ENCODE measurements at regions not wholly inside any gene's neighbourhood (a gene's known extent, or its start where the extent isn't known, plus 50 kb on each side); places are given as distances from the start of the nearest gene placed in this dataset.
"Not testable (repeated sequence)": the region's sequence is repeated elsewhere in the genome, so short reads cannot be mapped to it uniquely, and the experiment has no call there.

GRCh38 chr1:146691798-146692197 lies 246.3 kb upstream of the NBPF12 start:
- not testable (repeated sequence) for H3K4me1 ChIP-seq; H3K27ac ChIP-seq; DNase-seq (ENCODE audit: low spot score in 2 of 2); H3K4me3 ChIP-seq; H3K9me3 ChIP-seq; H3K27me3 ChIP-seq; H3K36me3 ChIP-seq
- 70 to 100% methylated on average over 1 to 2 of the region's 3 CpGs for WGBS, 2 donors

GRCh38 chr1:146688893-146689292 lies 249.2 kb upstream of the NBPF12 start:
- H3K27me3 ChIP-seq; H3K4me3 ChIP-seq; H3K27ac ChIP-seq; DNase-seq (ENCODE audit: low spot score in 2 of 2); H3K9me3 ChIP-seq; H3K36me3 ChIP-seq; H3K4me1 ChIP-seq: not testable (repeated sequence)
- 33 to 38% methylated on average over 1 of the region's 3 CpGs for WGBS, 2 donors

- H3K9me3 ChIP-seq; H3K4me3 ChIP-seq; H3K27me3 ChIP-seq; H3K4me1 ChIP-seq; H3K36me3 ChIP-seq; H3K27ac ChIP-seq; DNase-seq (ENCODE audit: low spot score in 2 of 2): not testable (repeated sequence)
- 61 to 74% methylated on average over 4 of the region's 4 CpGs for WGBS, 2 donors
Observed at GRCh38 chr1:146686777-146687366, 251.3 kb upstream of the NBPF12 start.

GRCh38 chr1:146683126-146683429 lies 255.0 kb upstream of the NBPF12 start:
- not testable (repeated sequence) for H3K27ac ChIP-seq; H3K36me3 ChIP-seq; DNase-seq (ENCODE audit: low spot score in 2 of 2); H3K9me3 ChIP-seq; H3K4me3 ChIP-seq; H3K27me3 ChIP-seq; H3K4me1 ChIP-seq
- WGBS, 2 donors = 75% methylated on average over 1 of the region's 5 CpGs; no CpG with 5 or more reads in 1 of the 2 donors

- H3K36me3 ChIP-seq; H3K9me3 ChIP-seq; DNase-seq (ENCODE audit: low spot score in 2 of 2); H3K4me1 ChIP-seq; H3K27me3 ChIP-seq; H3K4me3 ChIP-seq; H3K27ac ChIP-seq: not testable (repeated sequence)
- WGBS, 2 donors = 40 to 47% methylated on average over 7 to 8 of the region's 11 CpGs
Observed at GRCh38 chr1:146682227-146683125, 255.6 kb upstream of the NBPF12 start.

GRCh38 chr1:146673729-146674299 lies 264.3 kb upstream of the NBPF12 start:
- DNase-seq (ENCODE audit: low spot score in 2 of 2); H3K36me3 ChIP-seq; H3K27ac ChIP-seq; H3K4me1 ChIP-seq; H3K4me3 ChIP-seq; H3K27me3 ChIP-seq; H3K9me3 ChIP-seq: not testable (repeated sequence)
- WGBS, 2 donors = 70 to 85% methylated on average over 5 to 7 of the region's 7 CpGs

- not testable (repeated sequence) for H3K4me1 ChIP-seq; H3K4me3 ChIP-seq; H3K36me3 ChIP-seq; H3K27me3 ChIP-seq; DNase-seq (ENCODE audit: low spot score in 2 of 2); H3K9me3 ChIP-seq; H3K27ac ChIP-seq
- WGBS, 2 donors = 46 to 50% methylated on average over 4 of the region's 7 CpGs
Observed at GRCh38 chr1:146672608-146673007, 265.5 kb upstream of the NBPF12 start.

GRCh38 chr1:146671588-146671987 lies 266.5 kb upstream of the NBPF12 start:
- not testable (repeated sequence) for H3K4me1 ChIP-seq; H3K27me3 ChIP-seq; H3K27ac ChIP-seq; H3K9me3 ChIP-seq; H3K36me3 ChIP-seq; DNase-seq (ENCODE audit: low spot score in 2 of 2); H3K4me3 ChIP-seq
- 75 to 96% methylated on average over 3 to 4 of the region's 6 CpGs for WGBS, 2 donors

GRCh38 chr1:146670832-146671566 lies 267.1 kb upstream of the NBPF12 start:
- not testable (repeated sequence) for H3K4me1 ChIP-seq; H3K4me3 ChIP-seq; H3K9me3 ChIP-seq; H3K27me3 ChIP-seq; H3K27ac ChIP-seq; H3K36me3 ChIP-seq; DNase-seq (ENCODE audit: low spot score in 2 of 2)
- WGBS, 2 donors = 78 to 81% methylated on average over 7 of the region's 10 CpGs

GRCh38 chr1:146666275-146666674 lies 271.8 kb upstream of the NBPF12 start:
- not testable (repeated sequence) for H3K4me1 ChIP-seq; DNase-seq (ENCODE audit: low spot score in 2 of 2); H3K27me3 ChIP-seq; H3K27ac ChIP-seq; H3K9me3 ChIP-seq; H3K4me3 ChIP-seq; H3K36me3 ChIP-seq
- no CpG with 5 or more reads among the region's 1 CpG for WGBS, 2 donors

- DNase-seq (ENCODE audit: low spot score in 2 of 2); H3K9me3 ChIP-seq; H3K36me3 ChIP-seq; H3K4me3 ChIP-seq; H3K4me1 ChIP-seq; H3K27me3 ChIP-seq; H3K27ac ChIP-seq: not testable (repeated sequence)
- WGBS, 2 donors = 54 to 65% methylated on average over 3 to 4 of the region's 4 CpGs
Observed at GRCh38 chr1:146660242-146660641, 277.9 kb upstream of the NBPF12 start.

GRCh38 chr1:146656356-146657060 lies 281.6 kb upstream of the NBPF12 start:
- H3K4me3 ChIP-seq; H3K4me1 ChIP-seq; H3K27me3 ChIP-seq; H3K36me3 ChIP-seq; DNase-seq (ENCODE audit: low spot score in 2 of 2); H3K9me3 ChIP-seq; H3K27ac ChIP-seq: not testable (repeated sequence)
- WGBS, 2 donors = 33 to 41% methylated on average over 1 to 2 of the region's 3 CpGs

- WGBS, 2 donors = 59 to 67% methylated on average over 3 of the region's 4 CpGs
- H3K4me3 ChIP-seq; H3K36me3 ChIP-seq; H3K9me3 ChIP-seq; H3K4me1 ChIP-seq; H3K27me3 ChIP-seq; H3K27ac ChIP-seq; DNase-seq (ENCODE audit: low spot score in 2 of 2): not testable (repeated sequence)
Observed at GRCh38 chr1:146654763-146655162, 283.4 kb upstream of the NBPF12 start.

Data from tibial nerve (tissue), 4 donors.